OCI-LY1 (cell line): ENCODE measurements at regions not wholly inside any gene's neighbourhood (a gene's known extent, or its start where the extent isn't known, plus 50 kb on each side); places are given as distances from the start of the nearest gene placed in this dataset.
"Not testable (repeated sequence)": the region's sequence is repeated elsewhere in the genome, so short reads cannot be mapped to it uniquely, and the experiment has no call there.

ENCODE experiments used
- H2AFZ ChIP-seq: fragments of 200-600 bp; sonication (generic), shearing (Covaris generic); 2 replicates; pipeline ENCODE4 v1.6.0; 2014; ENCODE audit warnings: antibody characterized with exemption, mild to moderate bottlenecking, low read length
- H3F3A ChIP-seq: fragments of 200-600 bp; sonication (generic), shearing (Covaris generic); 2 replicates; pipeline ENCODE4 v1.6.0; 2014; ENCODE audit warnings: mild to moderate bottlenecking, antibody characterized with exemption, low read length, moderate library complexity; ENCODE audit not compliant: insufficient read depth
- H3K27ac ChIP-seq: fragments of 200-600 bp; sonication (generic); 2 replicates; pipeline ENCODE4 v1.5.1; 2014; ENCODE audit warnings: low read length, mixed run types, mild to moderate bottlenecking, low read depth; ENCODE audit not compliant: poor library complexity, severe bottlenecking
- H3K27me3 ChIP-seq: fragments of 200-600 bp; sonication (generic); 2 replicates; pipeline ENCODE4 v1.6.0; 2014; ENCODE audit warnings: antibody characterized with exemption, mild to moderate bottlenecking, low read length, moderate library complexity; ENCODE audit not compliant: insufficient read depth
- H3K36me3 ChIP-seq: fragments of 200-600 bp; sonication (generic); 2 replicates; pipeline ENCODE4 v1.6.1; 2014; ENCODE audit warnings: mild to moderate bottlenecking, antibody characterized with exemption, low read length, moderate library complexity, mixed read lengths; ENCODE audit not compliant: insufficient read depth
- H3K4me1 ChIP-seq: fragments of 200-600 bp; sonication (generic); 2 replicates; pipeline ENCODE4 v1.5.1; 2014; ENCODE audit warnings: mild to moderate bottlenecking, low read length, moderate library complexity; ENCODE audit not compliant: insufficient read depth, severe bottlenecking
- H3K4me2 ChIP-seq: fragments of 200-600 bp; sonication (generic), shearing (Covaris generic); 2 replicates; pipeline ENCODE4 v1.6.1; 2014; ENCODE audit warnings: low read length
- H3K4me3 ChIP-seq: fragments of 200-600 bp; sonication (generic); 2 replicates; pipeline ENCODE4 v1.5.1; 2014; ENCODE audit warnings: low read length, low read depth, mild to moderate bottlenecking, mixed read lengths; ENCODE audit not compliant: poor library complexity, severe bottlenecking
- H3K79me2 ChIP-seq: fragments of 200-600 bp; shearing (Covaris generic); 2 replicates; pipeline ENCODE4 v1.6.1; 2016; ENCODE audit warnings: mixed run types, low read length, mixed read lengths; ENCODE audit not compliant: insufficient read depth
- H3K9ac ChIP-seq: fragments of 200-600 bp; sonication (generic), shearing (Covaris generic); 2 replicates; pipeline ENCODE4 v1.6.1; 2014; ENCODE audit warnings: mild to moderate bottlenecking, low read length, mixed read lengths
- H3K9me2 ChIP-seq: fragments of 200-600 bp; sonication (generic), shearing (Covaris generic); 2 replicates; pipeline ENCODE4 v1.6.1; 2014; ENCODE audit warnings: low read depth, mild to moderate bottlenecking, low read length, mixed read lengths
- H3K9me3 ChIP-seq: fragments of 200-600 bp; shearing (Covaris generic); 2 replicates; pipeline ENCODE4 v1.6.1; 2014; ENCODE audit warnings: low read length, mixed read lengths
- H4K20me1 ChIP-seq: fragments of 200-600 bp; sonication (generic), shearing (Covaris generic); 2 replicates; pipeline ENCODE4 v1.6.0; 2016; ENCODE audit warnings: mild to moderate bottlenecking, low read length; ENCODE audit not compliant: insufficient read depth
- EZH2 ChIP-seq: fragments of 200-600 bp; sonication (generic), shearing (Covaris generic); IDR thresholded peaks from 2 replicates; pipeline ENCODE4 v1.8.0; 2017; ENCODE audit warnings: borderline replicate concordance, mixed run types, mild to moderate bottlenecking, antibody characterized with exemption, low read length, moderate library complexity, mixed read lengths
- TF ChIP-seq, protein P1 (sequence below): fragments of 200-600 bp; sonication (generic), shearing (Covaris generic); IDR thresholded peaks from 2 replicates; pipeline ENCODE4 v1.5.1; 2017; ENCODE audit warnings: mild to moderate bottlenecking, antibody characterized with exemption, low read length, moderate library complexity, mixed read lengths

GRCh38 chr13:62473190-62473943 lies 1057.7 kb upstream of the PCDH20 start:
- H3K36me3 ChIP-seq, result no peaks in the 10 kb centered on the region
- H2AFZ ChIP-seq, result no peak overlapping the region
- no peaks in the 10 kb centered on the region for H3K27me3 ChIP-seq
- no peaks in the 10 kb centered on the region for H3K4me1 ChIP-seq
- peaks cover 3% of the 10 kb centered on the region; the same call in 1 of the 2 replicates for H3K9me3 ChIP-seq
- H3K9ac ChIP-seq, result no peak overlapping the region
- no peaks in the 10 kb centered on the region for H3K9me2 ChIP-seq
- H3K79me2 ChIP-seq, result no peaks in the 10 kb centered on the region
- no peak overlapping the region for H3K27ac ChIP-seq
- no peak overlapping the region for H3K4me3 ChIP-seq
- no peak overlapping the region for H3K4me2 ChIP-seq
- H4K20me1 ChIP-seq, result no peaks in the 10 kb centered on the region
- TF ChIP-seq, protein P1, sequence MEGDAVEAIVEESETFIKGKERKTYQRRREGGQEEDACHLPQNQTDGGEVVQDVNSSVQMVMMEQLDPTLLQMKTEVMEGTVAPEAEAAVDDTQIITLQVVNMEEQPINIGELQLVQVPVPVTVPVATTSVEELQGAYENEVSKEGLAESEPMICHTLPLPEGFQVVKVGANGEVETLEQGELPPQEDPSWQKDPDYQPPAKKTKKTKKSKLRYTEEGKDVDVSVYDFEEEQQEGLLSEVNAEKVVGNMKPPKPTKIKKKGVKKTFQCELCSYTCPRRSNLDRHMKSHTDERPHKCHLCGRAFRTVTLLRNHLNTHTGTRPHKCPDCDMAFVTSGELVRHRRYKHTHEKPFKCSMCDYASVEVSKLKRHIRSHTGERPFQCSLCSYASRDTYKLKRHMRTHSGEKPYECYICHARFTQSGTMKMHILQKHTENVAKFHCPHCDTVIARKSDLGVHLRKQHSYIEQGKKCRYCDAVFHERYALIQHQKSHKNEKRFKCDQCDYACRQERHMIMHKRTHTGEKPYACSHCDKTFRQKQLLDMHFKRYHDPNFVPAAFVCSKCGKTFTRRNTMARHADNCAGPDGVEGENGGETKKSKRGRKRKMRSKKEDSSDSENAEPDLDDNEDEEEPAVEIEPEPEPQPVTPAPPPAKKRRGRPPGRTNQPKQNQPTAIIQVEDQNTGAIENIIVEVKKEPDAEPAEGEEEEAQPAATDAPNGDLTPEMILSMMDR, result no peak
- H3F3A ChIP-seq, result no peaks in the 10 kb centered on the region

- Histone ChIP-seq H3K79me2 (no peaks in the 10 kb centered on the region), H3K9ac (no peak overlapping the region), H3K9me2 (no peaks in the 10 kb centered on the region), H3K4me1 (no peaks in the 10 kb centered on the region), H3F3A (no peaks in the 10 kb centered on the region), H3K4me2 (no peak overlapping the region), H3K4me3 (no peak overlapping the region), H3K9me3 (0 out of 2 replicates have a peak, but pooled peaks cover under 1% of the 10 kb centered on the region), H2AFZ (no peak overlapping the region), H3K36me3 (no peaks in the 10 kb centered on the region), H4K20me1 (no peaks in the 10 kb centered on the region), H3K27me3 (no peaks in the 10 kb centered on the region), H3K27ac (no peak overlapping the region)
- TF ChIP-seq, protein P1, result no peak
- TF ChIP-seq EZH2, result no peak
Measured at GRCh38 chr13:62453761-62454160, 1038.1 kb upstream of the PCDH20 start.

DNA sequence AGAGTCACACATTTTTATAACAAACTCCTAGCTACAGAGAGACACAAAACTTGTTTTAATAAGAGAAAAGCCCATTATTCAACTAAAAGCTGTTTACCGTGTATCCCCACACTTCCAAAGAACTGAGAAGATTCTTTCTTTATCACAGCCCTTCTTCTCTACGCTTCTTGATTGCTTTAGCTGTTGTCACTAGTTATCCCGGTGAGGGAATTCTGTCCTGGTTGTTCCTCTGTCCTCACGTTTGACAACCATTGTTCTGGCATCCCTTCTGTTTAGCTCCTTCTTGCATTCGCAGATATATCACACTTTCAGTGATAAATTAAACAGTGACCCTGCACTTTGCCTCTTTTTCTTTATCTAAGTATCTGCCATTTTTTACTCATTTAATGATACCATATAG lies 1035.1 kb upstream of the PCDH20 start:
- Histone ChIP-seq H3K4me1 (no peaks in the 10 kb centered on the region), H3K9me3 (0 out of 2 replicates have a peak, but pooled peaks cover 6% of the 10 kb centered on the region), H3K27me3 (no peaks in the 10 kb centered on the region), H3K79me2 (no peaks in the 10 kb centered on the region), H4K20me1 (no peaks in the 10 kb centered on the region), H3K4me3 (no peak overlapping the region), H3K9me2 (no peaks in the 10 kb centered on the region), H2AFZ (peak overlapping the region; percentile 81; the same call in 1 of the 2 replicates), H3K36me3 (no peaks in the 10 kb centered on the region), H3K9ac (no peak overlapping the region), H3K4me2 (no peak overlapping the region), H3K27ac (no peak overlapping the region), H3F3A (no peaks in the 10 kb centered on the region)
- TF ChIP-seq, protein P1, result no peak
- no peak for TF ChIP-seq EZH2

DNA sequence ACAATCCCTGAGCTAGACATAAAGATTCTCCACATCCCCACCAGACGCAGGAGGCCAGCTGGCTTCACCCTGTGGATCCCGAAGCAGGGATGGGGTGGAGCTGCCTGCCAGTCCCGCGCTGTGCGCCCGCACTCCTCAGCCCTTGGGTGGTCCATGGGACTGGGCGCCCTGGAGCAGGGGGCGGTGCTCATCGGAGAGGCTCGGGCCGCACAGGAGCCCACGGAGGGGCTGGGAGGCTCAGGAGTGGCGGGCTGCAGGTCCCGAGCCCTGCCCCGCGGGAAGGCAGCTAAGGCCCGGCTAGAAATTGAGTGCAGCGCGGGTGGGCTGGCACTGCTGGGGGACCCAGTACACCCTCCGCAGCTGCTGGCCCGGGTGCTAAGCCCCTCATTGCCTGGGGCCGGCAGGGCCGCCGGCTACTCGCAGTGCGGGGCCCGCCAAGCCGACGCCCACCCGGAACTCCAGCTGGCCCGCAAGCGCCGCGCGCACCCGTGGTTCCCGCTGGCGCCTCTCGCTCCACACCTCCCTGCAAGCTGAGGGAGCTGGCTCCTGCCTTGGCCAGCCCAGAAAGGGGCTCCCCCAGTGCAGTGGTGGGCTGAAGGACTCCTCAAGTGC lies 1032.2 kb upstream of the PCDH20 start:
- H3K9me3 ChIP-seq, H3K4me1 ChIP-seq, H3K9ac ChIP-seq, H3K9me2 ChIP-seq, H3K4me3 ChIP-seq, H2AFZ ChIP-seq, H4K20me1 ChIP-seq, H3K4me2 ChIP-seq, H3K79me2 ChIP-seq, H3K27me3 ChIP-seq, H3K27ac ChIP-seq, H3K36me3 ChIP-seq, H3F3A ChIP-seq: not testable (repeated sequence)
